Neural progenitor cell (in vitro differentiated cells): ENCODE measurements at regions not wholly inside any gene's neighbourhood (a gene's known extent, or its start where the extent isn't known, plus 50 kb on each side); places are given as distances from the start of the nearest gene placed in this dataset.

ENCODE experiments used
- DNase-seq: peaks from one replicate; pipeline ENCODE4 v3.0.0-alpha.2; 2016; ENCODE audit warnings: low spot score
- H2AFZ ChIP-seq: fragments of 200-600 bp; sonication (generic); replicated peaks from 2 replicates; pipeline ENCODE4 v1.6.1; 2016; ENCODE audit warnings: antibody characterized with exemption
- H3F3A ChIP-seq: fragments of 200-600 bp; sonication (generic); 2 replicates; pipeline ENCODE4 v1.6.1; 2016; ENCODE audit warnings: antibody characterized with exemption, low read depth
- H3K27ac ChIP-seq: fragments of 200-600 bp; sonication (generic); 2 replicates; pipeline ENCODE4 v1.5.1; 2016; ENCODE audit warnings: mild to moderate bottlenecking
- H3K27me3 ChIP-seq: fragments of 200-600 bp; sonication (generic); 2 replicates; pipeline ENCODE4 v1.6.1; 2016; ENCODE audit warnings: mild to moderate bottlenecking, moderate library complexity
- H3K36me3 ChIP-seq: fragments of 200-600 bp; sonication (generic); 2 replicates; pipeline ENCODE4 v1.5.1; 2016
- H3K4me1 ChIP-seq: fragments of 200-600 bp; sonication (generic); 2 replicates; pipeline ENCODE4 v1.6.1; 2016; ENCODE audit warnings: mixed run types
- H3K4me2 ChIP-seq: fragments of 200-600 bp; sonication (generic); 2 replicates; pipeline ENCODE4 v1.6.1; 2016
- H3K4me3 ChIP-seq: fragments of 200-600 bp; sonication (generic); 2 replicates; pipeline ENCODE4 v1.5.1; 2016
- H3K79me2 ChIP-seq: fragments of 200-600 bp; sonication (generic); 2 replicates; pipeline ENCODE4 v1.6.1; 2016; ENCODE audit warnings: low read depth
- H3K9ac ChIP-seq: fragments of 200-600 bp; sonication (generic); 2 replicates; pipeline ENCODE4 v1.6.1; 2016
- H3K9me3 ChIP-seq: fragments of 200-600 bp; sonication (generic); 2 replicates; pipeline ENCODE4 v1.5.1; 2016; ENCODE audit warnings: low read depth
- H4K20me1 ChIP-seq: fragments of 200-600 bp; sonication (generic); 2 replicates; pipeline ENCODE4 v1.6.1; 2016; ENCODE audit warnings: low read depth
- H3K27ac Mint-ChIP-seq: 3 replicates; pipeline ENCODE4 v1.8.0; 2021; ENCODE audit warnings: mixed read lengths
- H3K27me3 Mint-ChIP-seq: 2 replicates; pipeline ENCODE4 v1.8.0; 2022; ENCODE audit warnings: low read depth, mild to moderate bottlenecking, inconsistent platforms, moderate library complexity, mixed read lengths; ENCODE audit not compliant: insufficient read depth
- H3K36me3 Mint-ChIP-seq: 3 replicates; pipeline ENCODE4 v1.8.0; 2021; ENCODE audit warnings: mixed read lengths
- H3K4me1 Mint-ChIP-seq: 3 replicates; pipeline ENCODE4 v1.8.0; 2021; ENCODE audit warnings: mixed read lengths
- H3K4me3 Mint-ChIP-seq: 3 replicates; pipeline ENCODE4 v1.8.0; 2021; ENCODE audit warnings: mild to moderate bottlenecking, moderate library complexity, mixed read lengths
- H3K9me3 Mint-ChIP-seq: 3 replicates; pipeline ENCODE4 v1.8.0; 2020; ENCODE audit warnings: mixed read lengths
- CTCF ChIP-seq: fragments of 200-600 bp; sonication (generic); IDR thresholded peaks from 2 replicates; pipeline ENCODE4 v1.5.1; 2017; ENCODE audit warnings: antibody characterized with exemption, mild to moderate bottlenecking
- EZH2 ChIP-seq: fragments of 200-600 bp; sonication (generic); IDR thresholded peaks from 2 replicates; pipeline ENCODE4 v1.6.1; 2017; ENCODE audit warnings: antibody characterized with exemption, mild to moderate bottlenecking, moderate library complexity
- EZH2phosphoT487 ChIP-seq: fragments of 200-600 bp; sonication (generic); IDR thresholded peaks from 2 replicates; pipeline ENCODE4 v1.6.1; 2017; ENCODE audit warnings: antibody characterized with exemption

- H3K27ac ChIP-seq, result no peak overlapping the region
- no peaks in the 10 kb centered on the region for H3K9me3 ChIP-seq
- H3F3A ChIP-seq, result no peaks in the 10 kb centered on the region
- Mint-ChIP-seq H3K27ac (no peak overlapping the region), H3K9me3 (no peaks in the 10 kb centered on the region), H3K27me3 (no peaks in the 10 kb centered on the region), H3K36me3 (no peaks in the 10 kb centered on the region), H3K4me3 (no peak overlapping the region), H3K4me1 (peaks cover 9% of the 10 kb centered on the region)
- no peak overlapping the region for H3K4me2 ChIP-seq
- DNase-seq, result no peak
- TF ChIP-seq CTCF (no peak), EZH2phosphoT487 (no peak), EZH2 (no peak)
- H4K20me1 ChIP-seq, result no peaks in the 10 kb centered on the region
- no peak overlapping the region for H2AFZ ChIP-seq
- peaks cover 5% of the 10 kb centered on the region for H3K4me1 ChIP-seq
- H3K36me3 ChIP-seq, result no peaks in the 10 kb centered on the region
- H3K79me2 ChIP-seq, result no peaks in the 10 kb centered on the region
- no peak overlapping the region for H3K9ac ChIP-seq
- H3K27me3 ChIP-seq, result no peaks in the 10 kb centered on the region
- no peak overlapping the region for H3K4me3 ChIP-seq
These were observed 519.3 kb downstream of the HAPSTR1 start for GRCh38 chr16:9610727-9611126.

GRCh38 chr16:9612267-9612666, 520.8 kb downstream of the HAPSTR1 start:
- H3K27me3 ChIP-seq, result no peaks in the 10 kb centered on the region
- peaks cover 5% of the 10 kb centered on the region for H3K4me1 ChIP-seq
- H3K36me3 Mint-ChIP-seq, result no peaks in the 10 kb centered on the region
- no peaks in the 10 kb centered on the region for H4K20me1 ChIP-seq
- DNase-seq, result peak; percentile 21
- TF ChIP-seq EZH2, result no peak
- no peak for TF ChIP-seq CTCF
- TF ChIP-seq EZH2phosphoT487, result no peak
- no peak overlapping the region for H3K4me2 ChIP-seq
- no peak overlapping the region for H3K9ac ChIP-seq
- H3K27ac ChIP-seq, result no peak overlapping the region
- peaks cover 9% of the 10 kb centered on the region for H3K4me1 Mint-ChIP-seq
- H3K36me3 ChIP-seq, result no peaks in the 10 kb centered on the region
- H3K27me3 Mint-ChIP-seq, result no peaks in the 10 kb centered on the region
- no peaks in the 10 kb centered on the region for H3K9me3 ChIP-seq
- no peaks in the 10 kb centered on the region for H3K9me3 Mint-ChIP-seq
- H3F3A ChIP-seq, result no peaks in the 10 kb centered on the region
- no peak overlapping the region for H3K4me3 ChIP-seq
- no peak overlapping the region for H3K27ac Mint-ChIP-seq
- peak overlapping the region; percentile 96 for H2AFZ ChIP-seq
- H3K4me3 Mint-ChIP-seq, result no peak overlapping the region
- no peaks in the 10 kb centered on the region for H3K79me2 ChIP-seq

- H4K20me1 ChIP-seq, result no peaks in the 10 kb centered on the region
- peaks cover 5% of the 10 kb centered on the region for H3K4me1 ChIP-seq
- peaks cover 4% of the 10 kb centered on the region for H3K27me3 Mint-ChIP-seq
- H3K4me2 ChIP-seq, result no peak overlapping the region
- no peak overlapping the region for H2AFZ ChIP-seq
- H3K27ac Mint-ChIP-seq, result no peak overlapping the region
- no peaks in the 10 kb centered on the region for H3K36me3 Mint-ChIP-seq
- no peak overlapping the region for H3K27ac ChIP-seq
- H3K9me3 ChIP-seq, result no peaks in the 10 kb centered on the region
- no peak overlapping the region for H3K4me3 ChIP-seq
- TF ChIP-seq EZH2phosphoT487, result no peak
- no peak for TF ChIP-seq CTCF
- TF ChIP-seq EZH2, result no peak
- H3K79me2 ChIP-seq, result no peaks in the 10 kb centered on the region
- H3K27me3 ChIP-seq, result no peaks in the 10 kb centered on the region
- H3F3A ChIP-seq, result no peaks in the 10 kb centered on the region
- DNase-seq, result no peak
- H3K4me1 Mint-ChIP-seq, result peaks cover 9% of the 10 kb centered on the region
- H3K9me3 Mint-ChIP-seq, result no peaks in the 10 kb centered on the region
- H3K4me3 Mint-ChIP-seq, result no peak overlapping the region
- H3K9ac ChIP-seq, result no peak overlapping the region
- H3K36me3 ChIP-seq, result no peaks in the 10 kb centered on the region
These were observed 522.9 kb downstream of the HAPSTR1 start for GRCh38 chr16:9614389-9614788.
